Ovary (tissue), 3 donors: ENCODE measurements at regions not wholly inside any gene's neighbourhood (a gene's known extent, or its start where the extent isn't known, plus 50 kb on each side); places are given as distances from the start of the nearest gene placed in this dataset.

Source experiments
- EP300 ChIP-seq: sonication (generic); formaldehyde crosslinking; IDR thresholded peaks from one replicate; pipeline ENCODE4 v1.6.1; 2017; ENCODE audit warnings: antibody characterized with exemption
- POLR2A ChIP-seq: fragments of 450-650 bp; IDR thresholded peaks from one replicate; pipeline ENCODE4 v1.6.1; 2017; ENCODE audit warnings: antibody characterized with exemption, mild to moderate bottlenecking, moderate library complexity
- TF ChIP-seq, protein P1 (sequence below), 3 donors: fragments of 450-650 bp in 2 of 3; fragments of 200-600 bp in 1 of 3; IDR thresholded peaks; one replicate each; pipeline versions ENCODE4 v1.5.1 to v1.8.0; 2016 to 2022; ENCODE audit warnings: antibody characterized with exemption in 3 of 3, mild to moderate bottlenecking in 1 of 3
- donor health status: DM: no; HTN: no; CAD: no.

DNA sequence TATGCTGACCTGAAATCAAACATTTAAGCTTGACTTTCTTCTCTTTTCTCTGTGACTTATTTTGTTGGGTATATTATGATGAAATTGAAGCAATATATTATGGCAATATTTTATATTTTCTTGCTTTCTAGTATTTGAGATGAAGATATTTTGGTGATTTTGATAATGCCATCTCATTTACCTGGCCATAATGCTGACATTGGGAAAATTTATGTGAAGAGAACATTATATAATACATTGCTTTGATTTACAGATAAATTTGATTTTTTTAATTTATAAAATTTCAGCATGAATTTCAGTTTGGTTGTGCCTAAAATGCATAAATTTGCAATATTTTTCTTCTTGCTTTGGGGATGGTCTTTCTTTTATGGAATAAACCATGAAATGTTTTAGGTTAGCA is 1413.7 kb upstream of the TMEFF2 start:
- TF ChIP-seq, protein P1, sequence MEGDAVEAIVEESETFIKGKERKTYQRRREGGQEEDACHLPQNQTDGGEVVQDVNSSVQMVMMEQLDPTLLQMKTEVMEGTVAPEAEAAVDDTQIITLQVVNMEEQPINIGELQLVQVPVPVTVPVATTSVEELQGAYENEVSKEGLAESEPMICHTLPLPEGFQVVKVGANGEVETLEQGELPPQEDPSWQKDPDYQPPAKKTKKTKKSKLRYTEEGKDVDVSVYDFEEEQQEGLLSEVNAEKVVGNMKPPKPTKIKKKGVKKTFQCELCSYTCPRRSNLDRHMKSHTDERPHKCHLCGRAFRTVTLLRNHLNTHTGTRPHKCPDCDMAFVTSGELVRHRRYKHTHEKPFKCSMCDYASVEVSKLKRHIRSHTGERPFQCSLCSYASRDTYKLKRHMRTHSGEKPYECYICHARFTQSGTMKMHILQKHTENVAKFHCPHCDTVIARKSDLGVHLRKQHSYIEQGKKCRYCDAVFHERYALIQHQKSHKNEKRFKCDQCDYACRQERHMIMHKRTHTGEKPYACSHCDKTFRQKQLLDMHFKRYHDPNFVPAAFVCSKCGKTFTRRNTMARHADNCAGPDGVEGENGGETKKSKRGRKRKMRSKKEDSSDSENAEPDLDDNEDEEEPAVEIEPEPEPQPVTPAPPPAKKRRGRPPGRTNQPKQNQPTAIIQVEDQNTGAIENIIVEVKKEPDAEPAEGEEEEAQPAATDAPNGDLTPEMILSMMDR (IDR thresholded peaks at IDR 0.05), result no peak
- TF ChIP-seq EP300, result no peak
- no peak for TF ChIP-seq POLR2A
